ENCODE measurements at regions not wholly inside any gene's neighbourhood (a gene's known extent, or its start where the extent isn't known, plus 50 kb on each side); places are given as distances from the start of the nearest gene placed in this dataset.

- no peak for DNase-seq
- intact Hi-C loops (cut with DNase I; ENCODE audit: low total_unique reads) = no loop called here
These were observed 1248.5 kb downstream of the ROBO1 start for GRCh38 chr3:78519281-78519680.

GRCh38 chr3:78529601-78530000 lies 1238.2 kb downstream of the ROBO1 start:
- TF ChIP-seq POLR2AphosphoS5 (IDR thresholded peaks at IDR 0.05) (no peak), CTCF (IDR thresholded peaks at IDR 0.05 in 8 of 11, conservative IDR thresholded peaks at IDR 0.05 in 3 of 11) (no peak), POLR2A (IDR thresholded peaks at IDR 0.05) (no peak)
- intact Hi-C loops (cut with DNase I; ENCODE audit: low total_unique reads) = no loop called here
- H3K36me3 ChIP-seq = no peaks in the 10 kb centered on the region
- H3K27ac ChIP-seq = no peak overlapping the region
- no peak overlapping the region for H3K4me3 ChIP-seq
- DNase-seq = no peak
- no peaks in the 10 kb centered on the region for H3K4me1 ChIP-seq
- no peaks in the 10 kb centered on the region for H3K27me3 ChIP-seq (replicated peaks in 1 of 7)
- 49 to 79% (median 58%) methylated on average over 3 of the region's 3 CpGs for WGBS, 5 donors
- H3K9me3 ChIP-seq = peaks cover 0 to 11% (median 1%) of the 10 kb centered on the region in 8 donors

More at GRCh38 chr3:78519281-78519680, 1248.5 kb downstream of the ROBO1 start:
- no peak overlapping the region for H3K27ac ChIP-seq
- no peaks in the 10 kb centered on the region for H3K4me1 ChIP-seq
- H3K36me3 ChIP-seq = no peaks in the 10 kb centered on the region
- TF ChIP-seq POLR2A (IDR thresholded peaks at IDR 0.05) (no peak), CTCF (IDR thresholded peaks at IDR 0.05 in 8 of 11, conservative IDR thresholded peaks at IDR 0.05 in 3 of 11) (no peak), POLR2AphosphoS5 (IDR thresholded peaks at IDR 0.05) (no peak)
- no peak overlapping the region for H3K4me3 ChIP-seq
- H3K27me3 ChIP-seq (replicated peaks in 1 of 7) = no peaks in the 10 kb centered on the region
- 73 to 84% (median 80%) methylated on average over 2 of the region's 2 CpGs for WGBS, 5 donors
- H3K9me3 ChIP-seq = peaks cover 0 to 8% (median under 1%) of the 10 kb centered on the region in 8 donors

DNA sequence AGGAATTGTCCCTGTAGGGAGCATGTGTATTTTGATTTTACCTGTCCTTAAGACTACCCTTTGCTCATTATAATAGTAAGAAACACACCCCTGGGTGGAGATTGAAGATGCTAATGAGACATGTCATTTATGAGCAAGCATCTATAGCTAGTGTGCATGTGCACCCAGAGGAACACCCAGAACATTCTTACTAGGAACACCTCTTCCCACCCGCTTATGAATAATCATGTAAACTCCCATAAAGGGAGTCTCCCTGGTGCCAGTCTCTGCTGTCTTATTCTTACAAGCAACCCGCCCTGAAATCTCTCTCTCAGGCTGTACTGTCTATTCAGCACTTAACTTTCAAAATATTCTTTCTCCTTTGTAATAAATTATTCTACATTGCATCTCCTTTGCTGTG lies 1227.3 kb downstream of the ROBO1 start:
- Histone ChIP-seq H3K27me3 (replicated peaks in 1 of 7) (no peaks in the 10 kb centered on the region), H3K9me3 (peaks cover 0 to 5% (median 0%) of the 10 kb centered on the region in 8 donors), H3K27ac (no peak overlapping the region), H3K4me3 (no peak overlapping the region), H3K36me3 (no peaks in the 10 kb centered on the region), H3K4me1 (no peaks in the 10 kb centered on the region)
- 81 to 95% (median 84%) methylated on average over 2 of the region's 2 CpGs for WGBS, 5 donors
- TF ChIP-seq POLR2A (IDR thresholded peaks at IDR 0.05) (no peak), CTCF (IDR thresholded peaks at IDR 0.05 in 8 of 11, conservative IDR thresholded peaks at IDR 0.05 in 3 of 11) (no peak), POLR2AphosphoS5 (IDR thresholded peaks at IDR 0.05) (no peak)
- DNase-seq = no peak
- intact Hi-C loops (cut with DNase I; ENCODE audit: low total_unique reads) = no loop called here

GRCh38 chr3:78545827-78546226 lies 1222.0 kb downstream of the ROBO1 start:
- no peak for DNase-seq
- H3K4me3 ChIP-seq = no peak overlapping the region
- peaks cover 0 to 13% (median 6%) of the 10 kb centered on the region in 8 donors for H3K9me3 ChIP-seq
- intact Hi-C loops (cut with DNase I; ENCODE audit: low total_unique reads) = no loop called here
- no peak for TF ChIP-seq CTCF (IDR thresholded peaks at IDR 0.05 in 8 of 11, conservative IDR thresholded peaks at IDR 0.05 in 3 of 11)
- TF ChIP-seq POLR2AphosphoS5 (IDR thresholded peaks at IDR 0.05) = no peak
- no peak for TF ChIP-seq POLR2A (IDR thresholded peaks at IDR 0.05)
- 83 to 96% (median 92%) methylated on average over 2 of the region's 2 CpGs for WGBS, 5 donors
- H3K4me1 ChIP-seq = no peaks in the 10 kb centered on the region
- H3K27ac ChIP-seq = no peak overlapping the region
- H3K27me3 ChIP-seq (replicated peaks in 1 of 7) = no peaks in the 10 kb centered on the region
- no peaks in the 10 kb centered on the region for H3K36me3 ChIP-seq

Small RNAs in the stretch of these regions (small RNA-seq; reads per million reads assigned to genes)
- gene RN7SKP61 (0 reads per million in 4 donors), gene RN7SL647P (0 reads per million in 4 donors), gene RNU6-217P (0 reads per million in 4 donors)
